Natural killer cell (primary cell): ENCODE measurements at regions not wholly inside any gene's neighbourhood (a gene's known extent, or its start where the extent isn't known, plus 50 kb on each side); places are given as distances from the start of the nearest gene placed in this dataset.
A peak's percentile ranks its signal among the peaks of the same experiment; 100 is the strongest.

Experiments
- ATAC-seq, 3 donors: fragments of 150-1000 bp in 2 of 3; fragments of 200-7000 bp in 1 of 3; cut with Tn5 transposase; 1 replicate in 1 of 3; 2 replicates in 2 of 3; pipeline ENCODE4 v1.10.0; 2021; ENCODE audit warnings: mild to moderate bottlenecking in 2 of 3, moderate library complexity in 2 of 3
- DNase-seq, 2 donors: peaks; one replicate each; pipeline versions ENCODE4 v3.0.0 to v3.0.0-alpha.2; 2013 to 2021; ENCODE audit warnings: mixed read lengths in 1 of 2
- H3K27ac ChIP-seq: one replicate; pipeline ENCODE4 v1.5.1; 2013; ENCODE audit warnings: mild to moderate bottlenecking, low read length
- H3K27me3 ChIP-seq: one replicate; pipeline ENCODE4 v1.6.1; 2013; ENCODE audit warnings: low read length; ENCODE audit not compliant: control insufficient read depth, insufficient read depth
- H3K36me3 ChIP-seq: one replicate; pipeline ENCODE4 v1.6.1; 2013; ENCODE audit warnings: low read length; ENCODE audit not compliant: control insufficient read depth, insufficient read depth
- H3K4me1 ChIP-seq: one replicate; pipeline ENCODE4 v1.6.1; 2013; ENCODE audit warnings: low read length; ENCODE audit not compliant: control insufficient read depth, insufficient read depth
- H3K4me3 ChIP-seq: one replicate; pipeline ENCODE4 v1.5.1; 2013; ENCODE audit warnings: low read length
- H3K9me3 ChIP-seq: one replicate; pipeline ENCODE4 v1.6.1; 2013; ENCODE audit warnings: low read length; ENCODE audit not compliant: control insufficient read depth, insufficient read depth
- H3K27ac Mint-ChIP-seq, 2 donors: one replicate each; pipeline ENCODE4 v1.8.0; 2022; ENCODE audit warnings: mild to moderate bottlenecking in 2 of 2, mixed read lengths in 2 of 2, moderate library complexity in 1 of 2
- H3K27me3 Mint-ChIP-seq, 2 donors: one replicate each; pipeline ENCODE4 v1.8.0; 2022; ENCODE audit warnings: low read depth in 2 of 2, mixed read lengths in 2 of 2
- H3K36me3 Mint-ChIP-seq: one replicate; pipeline ENCODE4 v1.8.0; 2022; ENCODE audit warnings: mixed read lengths
- H3K4me1 Mint-ChIP-seq, 2 donors: one replicate each; pipeline ENCODE4 v1.8.0; 2022; ENCODE audit warnings: mixed read lengths in 2 of 2
- H3K4me3 Mint-ChIP-seq: one replicate; pipeline ENCODE4 v1.8.0; 2022; ENCODE audit warnings: mild to moderate bottlenecking, moderate library complexity, mixed read lengths
- H3K9me3 Mint-ChIP-seq, 2 donors: one replicate each; pipeline ENCODE4 v1.8.0; 2022; ENCODE audit warnings: mixed read lengths in 2 of 2
- CTCF ChIP-seq: fragments of 200-600 bp; IDR thresholded peaks from one replicate; pipeline ENCODE4 v1.8.0; 2022; ENCODE audit warnings: antibody characterized with exemption
- WGBS: methylation state at CpG from one replicate; pipeline ENCODE4 v1.1.7; 2013; ENCODE audit warnings: missing lambda C conversion rate; ENCODE audit not compliant: insufficient coverage; 5-methylcytosine and 5-hydroxymethylcytosine counted together
- intact Hi-C: fragments of 100-400 bp; cut with micrococcal nuclease; formaldehyde crosslinking; loops from one replicate; pipeline ENCODE4 v1.14.2; 2022

GRCh38 chr12:14156606-14157005 is 175.2 kb upstream of the GRIN2B start:
- peaks cover 6% of the 10 kb centered on the region for H3K4me1 ChIP-seq
- no peak overlapping the region for H3K27ac Mint-ChIP-seq

GRCh38 chr12:14157088-14157747 is 175.8 kb upstream of the GRIN2B start:
- H3K4me1 ChIP-seq = peaks cover 6% of the 10 kb centered on the region
- DNase-seq (no peak), ATAC-seq (no peak)
- H3K9me3 ChIP-seq = no peaks in the 10 kb centered on the region
- H3K4me3 ChIP-seq = no peak overlapping the region
- no peak for TF ChIP-seq CTCF
- H3K4me3 Mint-ChIP-seq = no peak overlapping the region
- 77% methylated on average over 2 of the region's 3 CpGs for WGBS
- H3K27ac Mint-ChIP-seq = no peak overlapping the region
- H3K4me1 Mint-ChIP-seq = no peaks in the 10 kb centered on the region
- no peaks in the 10 kb centered on the region for H3K36me3 Mint-ChIP-seq
- no peaks in the 10 kb centered on the region for H3K27me3 ChIP-seq
- peak overlapping the region; percentile 72 for H3K27ac ChIP-seq
- peaks cover 0 to 4% of the 10 kb centered on the region in 2 donors for H3K27me3 Mint-ChIP-seq
- H3K36me3 ChIP-seq = no peaks in the 10 kb centered on the region
- no peaks in the 10 kb centered on the region for H3K9me3 Mint-ChIP-seq
- intact Hi-C loops = no loop called here

More at GRCh38 chr12:14156606-14157005, 175.2 kb upstream of the GRIN2B start:
- Histone ChIP-seq H3K36me3 (no peaks in the 10 kb centered on the region), H3K9me3 (no peaks in the 10 kb centered on the region), H3K4me3 (no peak overlapping the region), H3K27me3 (no peaks in the 10 kb centered on the region), H3K27ac (peak overlapping the region; percentile 40)
- peak in 1 of 3 donors; percentile 21 for ATAC-seq
- WGBS = 64% methylated on average over 2 of the region's 2 CpGs
- intact Hi-C loops = no loop called here
- Mint-ChIP-seq H3K27me3 (peaks cover 0 to 4% of the 10 kb centered on the region in 2 donors), H3K4me1 (no peaks in the 10 kb centered on the region), H3K9me3 (no peaks in the 10 kb centered on the region), H3K4me3 (no peak overlapping the region), H3K36me3 (no peaks in the 10 kb centered on the region)
- DNase-seq = no peak
- no peak for TF ChIP-seq CTCF

- WGBS = 85% methylated on average over 6 of the region's 8 CpGs
Observed at GRCh38 chr12:14164266-14164665, 182.9 kb upstream of the GRIN2B start.

More at GRCh38 chr12:14164266-14164665, 182.9 kb upstream of the GRIN2B start:
- H3K9me3 Mint-ChIP-seq = no peaks in the 10 kb centered on the region
- H3K4me1 ChIP-seq = no peaks in the 10 kb centered on the region
- H3K4me3 Mint-ChIP-seq = no peak overlapping the region
- TF ChIP-seq CTCF = no peak
- DNase-seq (no peak), ATAC-seq (no peak)
- no peaks in the 10 kb centered on the region for H3K27me3 ChIP-seq
- H3K27ac ChIP-seq = no peak overlapping the region
- no peaks in the 10 kb centered on the region for H3K36me3 Mint-ChIP-seq
- no peaks in the 10 kb centered on the region for H3K9me3 ChIP-seq
- no peak overlapping the region for H3K4me3 ChIP-seq
- peaks cover 0 to 5% of the 10 kb centered on the region in 2 donors for H3K4me1 Mint-ChIP-seq
- H3K27ac Mint-ChIP-seq = no peak overlapping the region
- H3K36me3 ChIP-seq = no peaks in the 10 kb centered on the region
- no peaks in the 10 kb centered on the region for H3K27me3 Mint-ChIP-seq
- intact Hi-C loops = no loop called here
